ENCODE measurements at regions not wholly inside any gene's neighbourhood (a gene's known extent, or its start where the extent isn't known, plus 50 kb on each side); places are given as distances from the start of the nearest gene placed in this dataset.

GRCh38 chr2:82576656-82577055, 1882.4 kb downstream of the SUCLG1 start:
- no peaks in the 10 kb centered on the region for H3K36me3 Mint-ChIP-seq (ENCODE audit: low read depth)
- ATAC-seq: no peak

DNA sequence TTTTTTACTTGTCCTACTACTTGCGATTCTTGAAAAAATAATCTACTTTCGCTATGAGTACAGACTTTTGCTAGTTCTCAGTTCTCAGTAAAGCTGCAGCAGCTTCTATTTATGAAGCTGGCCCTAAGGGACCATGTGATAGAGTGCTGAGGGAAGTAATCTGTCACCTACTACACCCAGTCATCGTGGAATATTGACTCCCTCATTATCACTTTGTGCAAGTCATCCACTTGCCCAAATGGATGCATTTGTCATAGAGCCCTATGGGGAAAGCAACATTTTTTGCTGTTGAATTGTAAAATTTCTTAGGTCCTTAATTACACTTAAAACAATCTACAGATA, 1919.8 kb downstream of the SUCLG1 start:
- Mint-ChIP-seq H3K4me3 (no peak overlapping the region), H3K36me3 (ENCODE audit: low read depth) (no peaks in the 10 kb centered on the region), H3K27me3 (no peaks in the 10 kb centered on the region), H3K27ac (no peak overlapping the region), H3K9me3 (ENCODE audit: low read depth) (peaks cover 3% of the 10 kb centered on the region), H3K4me1 (no peaks in the 10 kb centered on the region)
- intact Hi-C loops (cut with DNase I, micrococcal nuclease): no loop called here
- CTCF ChIA-PET: no interaction called here
- DNase-seq (no peak), ATAC-seq (no peak)
- POLR2A ChIA-PET: no interaction called here

More at GRCh38 chr2:82576656-82577055, 1882.4 kb downstream of the SUCLG1 start:
- intact Hi-C loops (cut with DNase I, micrococcal nuclease): no loop called here
- DNase-seq: no peak
- Mint-ChIP-seq H3K27me3 (no peaks in the 10 kb centered on the region), H3K4me3 (no peak overlapping the region), H3K4me1 (no peaks in the 10 kb centered on the region), H3K27ac (no peak overlapping the region), H3K9me3 (ENCODE audit: low read depth) (peaks cover 14% of the 10 kb centered on the region)
- ChIA-PET CTCF (no interaction called here), POLR2A (no interaction called here)

DNA sequence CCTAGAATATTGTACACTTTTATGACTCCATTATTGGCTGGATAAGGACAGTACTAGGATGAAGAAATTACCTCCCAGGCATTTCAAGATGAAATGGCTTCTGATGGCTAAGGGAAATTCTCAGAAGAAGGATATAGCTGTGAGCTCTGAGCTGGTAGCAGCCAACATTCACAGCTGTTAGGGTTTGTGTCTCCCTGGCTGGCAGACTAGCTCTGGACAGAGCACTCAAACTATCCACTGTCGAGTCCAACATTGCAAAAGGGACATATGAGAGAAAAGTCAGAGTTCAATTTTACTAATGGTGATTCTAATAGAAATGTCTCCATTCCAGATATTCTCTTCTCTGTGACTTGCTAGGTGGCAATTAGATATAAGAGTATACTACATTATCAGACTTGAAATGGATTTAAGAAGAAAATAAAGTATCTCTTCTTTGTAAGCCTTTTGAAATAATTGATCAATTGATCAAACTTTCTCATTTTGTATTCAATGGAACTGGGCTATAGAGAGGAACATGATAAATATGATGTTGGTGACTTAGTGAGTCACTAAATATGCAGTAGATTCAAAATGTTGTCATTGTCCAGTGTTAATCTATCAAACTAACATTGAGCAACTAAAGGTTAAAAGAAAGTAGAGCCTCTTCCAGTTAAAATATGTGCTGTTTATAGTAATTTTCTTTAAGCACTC, 1920.3 kb downstream of the SUCLG1 start:
- H3K27me3 Mint-ChIP-seq: no peaks in the 10 kb centered on the region
- ChIA-PET POLR2A (no interaction called here), CTCF (no interaction called here)
- no peak for DNase-seq
- no peak overlapping the region for H3K27ac Mint-ChIP-seq
- ATAC-seq: no peak
- intact Hi-C loops (cut with DNase I, micrococcal nuclease): no loop called here
- peaks cover 3% of the 10 kb centered on the region for H3K9me3 Mint-ChIP-seq (ENCODE audit: low read depth)
- no peaks in the 10 kb centered on the region for H3K4me1 Mint-ChIP-seq
- no peaks in the 10 kb centered on the region for H3K36me3 Mint-ChIP-seq (ENCODE audit: low read depth)
- no peak overlapping the region for H3K4me3 Mint-ChIP-seq

DNA sequence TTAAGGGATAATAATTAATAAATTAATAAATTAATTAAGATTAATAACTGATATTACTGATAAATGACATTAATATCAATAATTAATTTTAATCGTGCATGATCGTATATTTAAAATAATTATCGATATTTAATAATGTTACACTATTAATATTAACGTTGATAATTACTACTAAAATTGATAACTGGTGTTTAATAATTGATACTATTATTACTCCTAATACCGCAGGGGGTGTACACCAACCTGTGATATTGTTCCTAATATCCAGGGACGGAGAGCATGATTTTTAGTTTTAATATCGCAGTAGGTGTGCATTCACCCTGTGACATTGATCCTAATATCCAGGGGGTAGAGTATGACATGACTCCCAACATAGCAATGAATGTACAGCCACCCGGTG, 1930.8 kb downstream of the SUCLG1 start:
- ChIA-PET CTCF (no interaction called here), POLR2A (no interaction called here)
- DNase-seq (no peak), ATAC-seq (no peak)
- H3K27ac Mint-ChIP-seq: no peak overlapping the region
- H3K36me3 Mint-ChIP-seq (ENCODE audit: low read depth): peaks cover 2% of the 10 kb centered on the region
- H3K27me3 Mint-ChIP-seq: no peaks in the 10 kb centered on the region
- no peaks in the 10 kb centered on the region for H3K4me1 Mint-ChIP-seq
- intact Hi-C loops (cut with DNase I, micrococcal nuclease): loop anchor here in 1 of 2 experiments (10.0 kb wide), 1 partner anchor 807 kb away; no protein-coding TSS in a partner anchor
- no peak overlapping the region for H3K4me3 Mint-ChIP-seq
- H3K9me3 Mint-ChIP-seq (ENCODE audit: low read depth): peaks cover 11% of the 10 kb centered on the region

- DNase-seq: no peak
- Mint-ChIP-seq H3K4me3 (no peak overlapping the region), H3K4me1 (no peaks in the 10 kb centered on the region), H3K27me3 (no peaks in the 10 kb centered on the region), H3K36me3 (ENCODE audit: low read depth) (peaks cover 2% of the 10 kb centered on the region), H3K9me3 (ENCODE audit: low read depth) (peaks cover 11% of the 10 kb centered on the region), H3K27ac (no peak overlapping the region)
- intact Hi-C loops (cut with DNase I, micrococcal nuclease): loop anchor here in 1 of 2 experiments (10.0 kb wide), 1 partner anchor 808 kb away; no protein-coding TSS in a partner anchor
- no peak for ATAC-seq
- ChIA-PET POLR2A (no interaction called here), CTCF (no interaction called here)
These were observed 1932.0 kb downstream of the SUCLG1 start for GRCh38 chr2:82527124-82527523.

- no peak for ATAC-seq
- ChIA-PET CTCF (no interaction called here), POLR2A (no interaction called here)
- no peaks in the 10 kb centered on the region for H3K27me3 Mint-ChIP-seq
- H3K36me3 Mint-ChIP-seq (ENCODE audit: low read depth): peaks cover 2% of the 10 kb centered on the region
- H3K9me3 Mint-ChIP-seq (ENCODE audit: low read depth): peaks cover 11% of the 10 kb centered on the region
- no peak overlapping the region for H3K4me3 Mint-ChIP-seq
- no peak for DNase-seq
- H3K4me1 Mint-ChIP-seq: no peaks in the 10 kb centered on the region
- intact Hi-C loops (cut with DNase I, micrococcal nuclease): loop anchor here in 1 of 2 experiments (10.0 kb wide), 1 partner anchor 809 kb away; no protein-coding TSS in a partner anchor
- H3K27ac Mint-ChIP-seq: no peak overlapping the region
These were observed 1932.8 kb downstream of the SUCLG1 start for GRCh38 chr2:82526277-82526676.

DNA sequence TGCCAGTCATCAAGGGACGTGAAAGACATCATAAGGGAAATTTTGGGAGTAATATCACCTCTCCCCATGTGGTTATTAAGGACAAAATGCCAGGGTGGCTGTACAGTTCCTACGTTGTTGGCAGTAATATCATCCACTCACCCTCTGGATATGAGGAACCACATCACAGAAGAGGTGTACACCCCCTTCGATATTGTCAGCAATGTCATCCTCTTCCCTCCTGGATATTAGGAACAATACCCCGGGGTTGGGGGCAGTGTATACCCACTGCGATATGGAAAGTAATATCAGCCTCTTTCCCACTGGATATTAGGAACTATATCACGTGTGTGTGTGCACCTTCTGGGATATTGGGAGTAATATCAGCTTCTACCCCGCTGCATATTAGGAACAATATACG, 1933.3 kb downstream of the SUCLG1 start:
- no peak overlapping the region for H3K27ac Mint-ChIP-seq
- ChIA-PET CTCF (no interaction called here), POLR2A (no interaction called here)
- H3K4me1 Mint-ChIP-seq: no peaks in the 10 kb centered on the region
- ATAC-seq (no peak), DNase-seq (no peak)
- no peak overlapping the region for H3K4me3 Mint-ChIP-seq
- H3K9me3 Mint-ChIP-seq (ENCODE audit: low read depth): peaks cover 11% of the 10 kb centered on the region
- peaks cover 2% of the 10 kb centered on the region for H3K36me3 Mint-ChIP-seq (ENCODE audit: low read depth)
- no peaks in the 10 kb centered on the region for H3K27me3 Mint-ChIP-seq
- intact Hi-C loops (cut with DNase I, micrococcal nuclease): loop anchor here in 1 of 2 experiments (10.0 kb wide), 1 partner anchor 809 kb away; no protein-coding TSS in a partner anchor

DNA sequence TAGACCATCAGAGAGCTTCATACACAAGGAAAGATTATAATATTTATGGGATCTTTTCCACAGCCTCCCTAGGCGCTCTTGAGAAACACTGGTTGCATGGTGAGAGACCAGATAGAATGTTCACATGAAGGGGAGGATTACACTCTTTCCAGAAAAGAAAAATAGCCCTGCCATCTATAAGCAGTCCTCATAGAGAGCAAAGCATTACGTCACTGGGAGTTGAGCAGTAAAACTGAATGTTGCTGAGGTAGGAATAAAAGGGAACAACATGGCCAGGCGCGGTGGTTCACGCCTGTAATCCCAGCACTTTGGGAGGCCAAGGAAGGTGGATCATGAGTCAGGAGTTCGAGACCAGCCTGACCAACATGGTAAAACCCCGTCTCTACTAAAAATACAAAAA, 1934.3 kb downstream of the SUCLG1 start:
- peaks cover 2% of the 10 kb centered on the region for H3K36me3 Mint-ChIP-seq (ENCODE audit: low read depth)
- CTCF ChIA-PET: no interaction called here
- no peaks in the 10 kb centered on the region for H3K4me1 Mint-ChIP-seq
- ATAC-seq (no peak), DNase-seq (no peak)
- no peak overlapping the region for H3K4me3 Mint-ChIP-seq
- POLR2A ChIA-PET: no interaction called here
- intact Hi-C loops (cut with DNase I, micrococcal nuclease): loop anchor here in 1 of 2 experiments (10.0 kb wide), 1 partner anchor 810 kb away; no protein-coding TSS in a partner anchor
- no peak overlapping the region for H3K27ac Mint-ChIP-seq
- H3K27me3 Mint-ChIP-seq: no peaks in the 10 kb centered on the region
- H3K9me3 Mint-ChIP-seq (ENCODE audit: low read depth): peaks cover 11% of the 10 kb centered on the region

DNA sequence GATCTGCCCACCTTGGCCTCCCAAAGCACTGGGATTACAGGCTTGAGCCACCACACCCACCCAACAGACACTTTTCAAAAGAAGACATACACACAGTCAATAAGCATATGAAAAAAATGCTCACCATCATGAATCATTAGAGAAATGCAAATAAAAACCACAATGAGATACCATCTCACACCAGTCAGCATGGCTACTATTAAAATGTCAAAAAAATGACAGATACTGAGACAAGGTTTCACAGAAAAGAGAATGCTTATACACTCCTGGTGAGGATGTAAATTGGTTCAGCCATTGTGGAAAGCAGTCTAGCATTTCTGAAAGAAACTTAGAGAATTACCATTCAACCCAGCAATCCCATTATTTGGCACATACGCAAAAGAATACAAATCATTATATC, 1947.2 kb downstream of the SUCLG1 start:
- Mint-ChIP-seq H3K4me1 (no peaks in the 10 kb centered on the region), H3K9me3 (ENCODE audit: low read depth) (no peaks in the 10 kb centered on the region), H3K27me3 (no peaks in the 10 kb centered on the region), H3K36me3 (ENCODE audit: low read depth) (no peaks in the 10 kb centered on the region), H3K4me3 (no peak overlapping the region), H3K27ac (no peak overlapping the region)
- ChIA-PET CTCF (no interaction called here), POLR2A (no interaction called here)
- DNase-seq (no peak), ATAC-seq (no peak)
- intact Hi-C loops (cut with DNase I, micrococcal nuclease): no loop called here

- no peak for ATAC-seq
- H3K36me3 Mint-ChIP-seq (ENCODE audit: low read depth): no peaks in the 10 kb centered on the region
These were observed 1950.4 kb downstream of the SUCLG1 start for GRCh38 chr2:82508702-82509101.

DNA sequence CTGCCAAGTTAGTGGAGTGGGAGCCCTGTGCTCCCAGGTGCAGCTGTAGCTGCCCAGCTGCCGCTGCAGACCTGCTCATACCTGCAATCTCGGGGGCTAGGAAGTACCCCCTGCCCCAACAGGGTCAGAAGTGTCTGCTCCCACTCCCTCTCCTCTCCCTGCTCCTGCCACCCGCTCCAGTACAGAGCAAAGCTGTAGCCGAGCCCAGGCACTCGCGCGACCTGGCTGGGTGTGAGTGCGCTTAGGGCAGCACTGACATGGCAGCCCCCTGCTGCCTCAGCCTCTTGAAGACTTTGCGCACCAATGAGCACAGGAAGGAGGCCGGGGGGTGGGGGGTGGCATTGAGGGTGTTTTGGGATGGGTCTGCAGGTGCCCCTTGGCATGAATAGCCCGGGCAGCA, 1951.4 kb downstream of the SUCLG1 start:
- DNase-seq (no peak), ATAC-seq (no peak)
- H3K4me3 Mint-ChIP-seq: no peak overlapping the region
- H3K9me3 Mint-ChIP-seq (ENCODE audit: low read depth): peaks cover 5% of the 10 kb centered on the region
- H3K27ac Mint-ChIP-seq: no peak overlapping the region
- intact Hi-C loops (cut with DNase I, micrococcal nuclease): no loop called here
- no peaks in the 10 kb centered on the region for H3K27me3 Mint-ChIP-seq
- no peaks in the 10 kb centered on the region for H3K36me3 Mint-ChIP-seq (ENCODE audit: low read depth)
- ChIA-PET POLR2A (no interaction called here), CTCF (interaction anchor here (0.6 kb wide), 1 partner anchor 608 kb away, joined by 3 read pairs; no protein-coding TSS in a partner anchor)
- H3K4me1 Mint-ChIP-seq: no peaks in the 10 kb centered on the region

More at GRCh38 chr2:82508702-82509101, 1950.4 kb downstream of the SUCLG1 start:
- Mint-ChIP-seq H3K27ac (no peak overlapping the region), H3K27me3 (no peaks in the 10 kb centered on the region), H3K9me3 (ENCODE audit: low read depth) (no peaks in the 10 kb centered on the region), H3K4me1 (no peaks in the 10 kb centered on the region), H3K4me3 (no peak overlapping the region)
- CTCF ChIA-PET: no interaction called here
- DNase-seq: no peak
- intact Hi-C loops (cut with DNase I, micrococcal nuclease): no loop called here
- POLR2A ChIA-PET: no interaction called here

DNA sequence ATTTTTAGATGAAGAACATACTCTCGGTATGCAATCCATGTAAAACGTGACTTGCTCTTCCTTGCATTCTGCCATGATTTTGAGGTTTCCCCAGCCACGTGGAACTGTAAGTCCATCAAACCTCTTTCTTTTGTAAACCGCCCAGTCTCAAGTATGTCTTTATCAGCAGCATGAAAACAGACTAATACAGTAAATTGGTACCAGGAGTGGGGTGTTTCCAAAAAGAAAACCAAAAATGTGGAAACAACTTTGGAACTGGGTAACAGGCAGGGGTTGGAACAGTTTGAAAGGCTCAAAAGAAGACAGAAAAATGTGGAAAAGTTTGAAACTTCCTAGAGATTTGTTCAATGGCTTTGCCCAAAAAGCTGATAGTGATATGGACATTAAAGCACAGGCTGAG, 1957.9 kb downstream of the SUCLG1 start:
- ChIA-PET POLR2A (no interaction called here), CTCF (no interaction called here)
- DNase-seq (no peak), ATAC-seq (no peak)
- Mint-ChIP-seq H3K27me3 (no peaks in the 10 kb centered on the region), H3K27ac (no peak overlapping the region), H3K36me3 (ENCODE audit: low read depth) (no peaks in the 10 kb centered on the region), H3K9me3 (ENCODE audit: low read depth) (peaks cover 23% of the 10 kb centered on the region), H3K4me1 (no peaks in the 10 kb centered on the region), H3K4me3 (no peak overlapping the region)
- intact Hi-C loops (cut with DNase I, micrococcal nuclease): no loop called here

Measured in activated CD4-positive, alpha-beta T cell treated with anti-CD3 and anti-CD28 coated beads for 36 hours (primary cell).